AG08396 (cell line): ENCODE measurements at regions not wholly inside any gene's neighbourhood (a gene's known extent, or its start where the extent isn't known, plus 50 kb on each side); places are given as distances from the start of the nearest gene placed in this dataset.

ENCODE experiments used
- DNase-seq: peaks from one replicate; pipeline ENCODE4 v3.0.0; 2012; ENCODE audit warnings: low spot score, mixed read lengths

DNA sequence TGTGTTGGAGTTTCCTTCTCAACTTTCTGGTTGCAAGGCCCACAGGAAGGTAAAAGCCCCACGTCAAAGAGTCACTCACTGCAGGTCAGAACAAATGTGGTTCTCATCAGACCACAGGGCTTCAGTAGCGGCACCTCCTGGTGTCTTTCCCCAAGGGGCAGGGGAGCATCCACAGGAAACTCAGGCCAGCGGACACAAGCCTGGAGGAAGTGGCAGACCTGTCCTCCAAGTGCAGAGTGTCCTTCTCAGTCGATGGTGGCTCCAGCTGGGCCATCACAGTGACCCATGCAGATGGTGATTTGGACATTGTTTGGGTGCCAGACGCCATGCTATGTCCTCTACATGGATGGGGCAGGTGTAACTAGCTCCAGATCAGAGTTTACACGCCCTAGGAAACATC lies 84.9 kb downstream of the ACKR3 start:
- DNase-seq: no peak

GRCh38 chr2:236656166-236656565 lies 86.5 kb downstream of the ACKR3 start:
- DNase-seq: no peak

DNA sequence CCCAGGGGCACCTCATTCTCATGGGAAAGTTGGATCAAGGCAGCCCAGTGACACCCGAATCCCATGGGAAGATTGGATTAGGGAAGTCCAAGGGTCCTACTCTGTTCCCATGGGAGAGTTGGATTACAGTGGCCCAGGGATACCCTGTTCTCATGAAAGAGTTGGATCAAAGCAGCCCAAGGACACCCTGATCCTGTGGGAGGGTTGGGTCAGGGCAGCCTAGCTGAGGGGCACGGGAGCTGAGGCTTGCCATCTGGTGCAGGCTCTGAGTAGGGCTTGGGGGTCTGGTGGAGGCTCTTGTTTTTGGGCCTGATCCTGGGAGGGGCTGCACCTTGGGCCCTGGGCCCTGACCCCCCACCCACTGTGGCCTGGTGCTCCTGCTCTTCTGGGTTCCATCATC lies 87.1 kb downstream of the ACKR3 start:
- no peak for DNase-seq

DNA sequence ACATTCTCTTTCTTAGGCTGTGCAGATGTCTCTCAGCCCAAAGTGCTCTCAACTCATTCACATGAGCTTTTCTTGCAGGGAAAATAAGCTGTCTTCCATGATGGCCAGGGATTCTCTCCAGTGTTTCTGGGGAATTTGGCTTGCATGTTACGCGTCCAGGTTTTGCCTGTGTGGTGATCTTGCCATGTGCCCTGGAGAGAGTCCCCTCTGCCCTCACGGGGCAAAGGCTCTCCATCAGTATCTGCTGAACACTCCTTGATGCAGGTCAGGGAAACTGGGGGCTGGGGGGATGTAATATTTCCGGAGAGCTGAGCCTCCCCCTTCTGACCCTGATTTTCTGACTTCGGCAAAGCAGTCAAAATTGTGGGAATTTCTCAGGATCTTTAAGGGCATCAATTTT lies 87.6 kb downstream of the ACKR3 start:
- no peak for DNase-seq

GRCh38 chr2:236657801-236658200 lies 88.2 kb downstream of the ACKR3 start:
- DNase-seq: peak; percentile 29

DNA sequence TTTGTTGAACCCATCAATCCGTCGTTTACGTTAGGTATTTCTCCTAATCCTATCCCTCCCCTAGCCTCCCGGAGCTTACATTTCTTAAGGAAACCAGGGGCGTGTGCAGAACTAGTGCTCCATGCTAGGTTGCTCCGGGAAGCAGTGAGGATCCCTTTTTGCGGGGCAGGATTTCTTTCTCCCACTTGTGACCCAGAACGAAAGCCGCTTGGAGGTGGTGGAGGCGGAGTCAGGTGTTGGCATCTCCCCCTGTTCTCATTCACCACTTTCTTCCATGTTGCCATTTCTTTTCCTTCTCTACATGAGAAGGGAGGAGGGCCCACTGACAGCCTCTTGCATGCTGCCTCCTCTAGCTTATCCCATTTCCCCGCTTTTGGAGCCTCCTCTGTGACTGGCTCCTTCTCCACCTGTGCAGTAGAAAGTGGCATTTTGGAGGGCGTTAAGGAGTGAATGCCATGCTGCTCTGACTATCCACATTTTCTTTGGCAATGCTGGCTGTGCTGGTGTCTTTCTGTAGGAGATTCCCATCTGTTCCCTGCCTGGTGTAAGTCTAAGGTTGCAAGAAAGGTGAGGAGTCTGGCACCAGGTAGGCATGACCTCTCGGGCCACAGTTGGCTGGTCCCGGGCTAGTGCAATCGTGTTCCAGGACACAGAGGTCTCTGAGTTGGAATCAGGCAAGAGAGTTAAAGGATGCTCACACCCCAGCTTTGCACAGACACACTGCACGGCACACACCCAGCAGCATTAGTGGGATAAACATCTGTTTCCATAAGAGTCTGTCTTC lies 89.5 kb downstream of the ACKR3 start:
- no peak for DNase-seq

GRCh38 chr2:236659758-236660150 lies 90.1 kb downstream of the ACKR3 start:
- DNase-seq: no peak

GRCh38 chr2:236661061-236661761 lies 91.6 kb downstream of the ACKR3 start:
- no peak for DNase-seq

DNA sequence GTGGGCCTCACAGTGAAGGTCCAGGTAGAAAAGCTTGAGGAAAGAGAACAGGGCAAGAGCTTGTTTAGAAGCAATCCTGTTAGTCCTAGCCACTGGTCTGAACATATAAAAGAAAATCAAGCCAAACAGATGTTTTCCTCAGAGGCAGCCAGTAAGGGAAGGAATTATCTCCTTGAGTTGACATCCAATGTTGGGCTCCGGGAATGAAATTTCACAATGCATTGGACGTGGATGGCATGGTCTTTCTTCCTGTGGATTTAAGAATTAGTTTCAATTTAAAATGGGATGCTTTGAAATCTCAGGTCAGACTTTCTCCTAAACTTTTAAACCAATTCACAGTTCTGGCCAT lies 92.1 kb downstream of the ACKR3 start:
- no peak for DNase-seq

DNA sequence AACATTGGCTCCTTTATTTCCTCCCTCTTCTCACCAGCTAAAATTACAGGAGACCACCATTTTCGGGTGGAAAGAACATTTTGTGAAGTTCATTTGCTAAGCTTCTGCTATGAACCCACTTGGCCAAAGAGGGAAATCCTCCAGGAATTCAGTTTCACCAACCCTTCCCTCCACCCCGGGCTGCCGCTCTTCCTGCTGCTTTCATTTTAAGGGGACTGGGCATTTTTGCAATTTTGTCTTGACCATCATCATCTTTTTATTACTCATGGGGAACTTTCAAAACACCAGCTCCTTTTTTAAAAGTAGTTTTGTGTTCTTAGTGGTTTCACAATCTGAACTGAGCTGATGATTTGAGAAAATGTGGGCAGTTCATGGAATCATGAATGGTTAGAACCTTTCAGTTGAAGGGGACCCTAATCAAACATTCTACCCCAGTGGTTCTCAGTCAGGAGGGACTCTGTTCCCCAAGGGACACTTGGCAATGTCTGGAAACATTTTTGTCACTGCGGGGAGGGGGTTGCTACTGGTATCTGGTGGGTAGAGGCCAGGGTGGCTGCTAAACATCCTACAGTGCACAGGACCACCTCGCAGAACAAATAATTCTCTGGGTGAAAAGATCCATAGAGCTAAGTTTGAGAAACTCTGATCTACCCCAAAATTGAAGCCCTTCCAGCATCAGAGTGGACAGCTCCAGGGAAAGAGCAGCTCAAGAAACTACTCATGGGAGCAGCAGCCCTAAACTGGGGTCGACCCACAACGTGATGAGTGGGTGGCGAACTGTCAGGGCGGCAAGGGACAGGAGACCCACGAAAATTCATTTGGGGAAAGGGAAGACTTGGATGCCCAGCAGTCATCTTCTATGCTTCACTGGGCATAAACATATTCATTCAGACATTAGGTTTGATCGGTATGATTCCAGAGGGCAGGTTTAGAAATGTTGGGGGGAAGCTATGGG lies 92.9 kb downstream of the ACKR3 start:
- no peak for DNase-seq

DNA sequence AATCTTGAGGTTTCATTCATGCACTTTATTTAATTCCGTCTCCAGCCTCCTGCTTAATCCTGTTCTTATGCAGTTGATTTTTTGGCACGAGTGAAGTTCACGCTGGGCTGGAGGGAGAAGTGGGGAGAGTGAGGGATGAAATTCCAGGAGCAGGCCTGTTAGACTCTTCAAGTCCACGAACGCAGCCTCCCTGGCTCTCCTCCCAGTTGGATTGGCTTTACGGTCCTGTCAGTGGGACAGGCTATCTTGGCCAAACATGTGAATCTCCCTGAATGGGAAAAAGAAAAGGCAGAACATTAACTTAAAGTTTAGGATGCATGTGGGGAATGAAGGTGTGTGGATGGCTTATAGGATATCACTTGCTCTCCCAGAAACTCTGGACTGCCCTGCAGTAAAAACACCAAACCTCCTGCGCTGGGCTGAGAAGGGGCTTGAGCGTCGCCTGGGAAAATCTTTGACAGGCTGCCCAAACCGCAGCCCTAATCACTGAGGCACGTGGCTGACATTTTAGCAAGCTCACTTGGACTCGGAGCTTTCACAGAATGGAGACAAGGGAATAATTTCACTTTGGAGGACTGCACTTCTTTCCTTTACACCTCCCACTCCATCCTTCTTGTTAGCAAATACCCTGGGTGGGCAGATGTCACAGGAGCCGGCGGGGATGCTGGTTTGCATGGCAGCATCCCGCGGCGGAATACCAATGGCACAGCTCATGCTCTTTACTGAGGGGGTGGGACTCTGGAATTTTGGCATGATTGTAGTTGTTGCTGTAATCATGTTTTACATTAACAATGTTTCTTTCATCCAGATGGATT lies 93.9 kb downstream of the ACKR3 start:
- peak; percentile 81 for DNase-seq

- DNase-seq: no peak
Measured at GRCh38 chr2:236664136-236664535, 94.5 kb downstream of the ACKR3 start.

DNA sequence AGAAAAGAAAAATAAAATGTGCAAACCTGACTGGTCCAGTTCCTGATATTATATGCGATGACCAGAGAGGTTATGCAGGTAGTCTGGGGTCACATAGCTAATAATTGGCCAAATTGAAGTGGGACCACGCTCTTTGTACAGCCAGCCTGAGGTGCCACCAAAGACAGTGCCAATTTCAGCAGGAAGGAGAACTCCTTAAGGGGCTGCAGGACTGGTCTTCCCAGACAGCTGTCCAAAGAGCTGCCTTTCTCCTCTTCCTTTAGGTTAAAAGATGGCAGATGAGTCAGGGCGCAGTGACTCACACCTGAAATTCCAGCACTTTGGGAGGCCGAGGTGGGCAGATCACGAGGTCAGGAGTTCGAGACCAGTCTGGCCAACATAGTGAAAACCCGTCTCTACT lies 95.5 kb downstream of the ACKR3 start:
- no peak for DNase-seq

DNA sequence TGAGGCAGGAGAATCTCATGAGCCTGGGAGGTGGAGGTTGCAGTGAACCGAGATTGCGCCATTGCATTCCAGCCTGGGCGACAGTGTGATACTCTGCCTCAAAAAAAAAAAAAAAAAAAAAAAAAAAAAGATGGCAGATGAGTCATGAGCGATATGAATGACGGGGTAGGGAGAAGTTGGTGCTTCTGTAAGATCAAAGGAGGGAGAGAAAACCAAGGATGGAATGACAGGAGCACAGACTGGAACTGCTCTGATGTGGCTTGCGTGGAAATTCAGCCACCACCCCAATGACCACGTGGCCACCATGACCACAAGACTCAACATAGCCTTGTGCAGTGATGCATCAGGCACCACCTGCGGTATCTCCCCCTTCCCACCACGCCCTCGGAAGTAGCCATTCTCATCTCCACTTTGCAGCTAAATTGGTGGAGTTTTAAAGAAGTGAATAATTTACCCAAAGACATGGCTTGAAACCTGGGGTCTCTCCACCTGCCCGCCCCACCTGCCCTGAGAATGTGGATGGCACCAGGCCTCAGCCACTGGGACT lies 96.0 kb downstream of the ACKR3 start:
- DNase-seq: no peak

- no peak for DNase-seq
Measured at GRCh38 chr2:236666646-236667204, 97.1 kb downstream of the ACKR3 start.

DNA sequence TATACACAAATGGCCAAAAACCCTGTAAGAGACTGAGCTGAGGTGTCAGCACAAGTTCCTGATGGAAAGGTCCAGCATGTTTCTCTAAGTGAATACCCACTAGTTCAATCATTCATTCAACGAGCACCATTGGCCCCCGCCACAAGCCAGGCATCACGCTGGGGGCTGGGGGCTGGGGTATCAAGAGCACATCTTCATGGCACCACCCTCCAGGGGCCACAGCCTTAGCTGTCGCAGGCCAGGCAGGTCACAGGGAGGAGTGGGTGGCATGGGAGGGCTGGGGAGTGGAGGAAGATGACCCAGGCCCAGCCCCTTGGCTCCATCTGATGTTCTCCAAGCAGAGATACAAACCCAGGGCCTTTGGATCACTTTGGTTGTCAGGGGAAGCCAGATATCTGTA lies 97.9 kb downstream of the ACKR3 start:
- no peak for DNase-seq

GRCh38 chr2:236668531-236668969 lies 98.9 kb downstream of the ACKR3 start:
- DNase-seq: no peak

DNA sequence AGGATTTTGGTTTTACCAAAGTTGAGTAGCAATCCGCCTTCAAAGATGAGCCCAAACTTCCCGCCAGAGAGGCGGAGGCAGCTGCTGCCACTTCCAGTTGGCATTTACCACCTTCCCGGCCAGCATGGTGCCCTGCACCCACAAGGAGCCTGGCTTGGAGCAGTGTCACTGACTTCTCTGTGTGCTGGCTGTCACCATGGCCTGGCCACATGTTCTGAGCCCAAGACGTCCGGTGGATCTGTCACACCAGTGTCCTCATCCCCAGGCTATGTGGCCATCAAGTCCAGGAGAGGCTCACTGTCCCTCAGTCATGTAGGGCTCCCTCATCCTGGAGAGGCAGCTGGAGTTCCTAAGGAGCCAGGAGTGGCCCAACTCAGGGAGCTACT lies 100.6 kb downstream of the ACKR3 start:
- DNase-seq: no peak

DNA sequence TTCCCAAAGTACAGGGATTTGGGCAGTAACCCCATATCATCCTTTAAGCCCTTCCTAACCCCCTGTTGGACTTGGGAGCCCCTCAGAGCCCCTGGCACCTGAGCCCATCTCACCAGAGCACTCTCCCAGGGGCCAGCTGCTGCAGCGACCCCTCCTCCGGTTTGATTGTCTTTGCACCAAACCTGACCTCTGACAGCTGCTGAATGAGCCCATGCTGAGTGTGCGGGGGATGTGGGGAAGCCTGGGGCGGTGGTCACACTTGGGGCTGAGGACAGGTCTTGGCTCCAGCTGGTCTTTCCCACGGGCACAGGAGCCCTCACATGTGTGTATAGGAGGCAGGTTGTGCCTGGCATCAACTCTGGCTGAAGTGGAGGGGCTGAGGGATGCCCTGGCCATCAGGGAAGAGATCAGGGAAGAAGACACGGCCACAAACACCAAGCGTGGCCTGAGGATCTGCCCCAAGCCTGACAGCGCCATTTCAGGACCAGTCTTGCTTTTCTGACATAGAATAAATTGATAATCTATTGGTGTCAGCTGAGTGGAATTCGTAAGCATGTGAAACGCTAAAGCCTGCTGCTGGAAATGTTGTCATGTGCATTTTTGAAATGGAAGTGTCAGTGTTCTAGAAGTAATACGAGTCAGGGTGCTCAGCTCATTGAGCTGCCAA lies 102.4 kb downstream of the ACKR3 start:
- DNase-seq: no peak

DNA sequence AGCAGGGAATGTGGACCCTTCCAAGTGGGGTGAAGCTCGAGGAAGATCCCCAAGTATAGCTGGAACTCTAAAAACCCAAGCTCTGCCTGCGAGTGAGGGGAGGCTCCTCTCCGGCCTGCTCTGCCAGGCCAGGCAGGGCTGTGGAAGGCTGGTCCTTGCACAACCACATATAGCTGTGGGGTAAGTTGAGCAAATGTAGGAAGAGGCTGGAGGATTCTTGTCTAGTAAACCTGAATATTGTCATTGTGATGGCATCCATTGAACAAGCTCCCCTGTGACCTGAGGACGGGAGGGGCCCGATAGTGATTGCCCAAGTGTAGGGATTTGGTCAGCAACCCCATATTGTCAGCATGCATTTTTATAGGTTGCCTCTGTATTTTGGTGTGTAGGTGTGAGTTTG lies 103.0 kb downstream of the ACKR3 start:
- DNase-seq: no peak
